ENCODE measurements at regions not wholly inside any gene's neighbourhood (a gene's known extent, or its start where the extent isn't known, plus 50 kb on each side); places are given as distances from the start of the nearest gene placed in this dataset.

DNA sequence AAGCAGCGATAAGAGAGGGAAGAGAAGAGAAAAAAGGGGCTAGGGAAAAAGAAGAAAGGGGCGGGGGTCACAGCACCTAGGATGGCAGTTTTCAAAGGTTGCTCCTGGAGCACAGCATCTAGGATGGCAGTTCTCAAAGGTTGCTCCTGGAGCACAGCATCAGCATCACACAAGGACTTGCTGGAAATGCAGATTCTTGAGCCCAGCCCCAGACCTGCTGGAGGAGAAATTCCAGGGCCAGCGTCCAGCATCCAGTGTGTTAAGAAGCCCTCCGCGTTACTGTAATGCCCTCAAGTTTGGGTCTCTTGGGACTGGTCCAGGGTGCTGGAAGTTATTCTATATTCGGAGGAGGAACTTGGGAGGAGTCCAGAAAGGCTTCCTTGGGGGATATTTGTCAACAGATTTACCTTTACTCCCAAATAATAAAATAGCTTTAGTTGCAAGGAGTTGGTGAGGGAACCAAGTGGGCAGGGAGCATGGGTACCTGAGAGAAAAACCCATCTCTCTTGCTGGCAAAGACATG is 519.4 kb downstream of the SHQ1 start:
- no peak overlapping the region for H3K4me3 ChIP-seq (ENCODE audit: low read depth, low read length)
- no peak for DNase-seq (ENCODE audit: low read depth)

GRCh38 chr3:72327008-72327407 is 521.2 kb downstream of the SHQ1 start:
- no peak for DNase-seq (ENCODE audit: low read depth)
- H3K4me3 ChIP-seq (ENCODE audit: low read depth, low read length) = no peak overlapping the region

DNA sequence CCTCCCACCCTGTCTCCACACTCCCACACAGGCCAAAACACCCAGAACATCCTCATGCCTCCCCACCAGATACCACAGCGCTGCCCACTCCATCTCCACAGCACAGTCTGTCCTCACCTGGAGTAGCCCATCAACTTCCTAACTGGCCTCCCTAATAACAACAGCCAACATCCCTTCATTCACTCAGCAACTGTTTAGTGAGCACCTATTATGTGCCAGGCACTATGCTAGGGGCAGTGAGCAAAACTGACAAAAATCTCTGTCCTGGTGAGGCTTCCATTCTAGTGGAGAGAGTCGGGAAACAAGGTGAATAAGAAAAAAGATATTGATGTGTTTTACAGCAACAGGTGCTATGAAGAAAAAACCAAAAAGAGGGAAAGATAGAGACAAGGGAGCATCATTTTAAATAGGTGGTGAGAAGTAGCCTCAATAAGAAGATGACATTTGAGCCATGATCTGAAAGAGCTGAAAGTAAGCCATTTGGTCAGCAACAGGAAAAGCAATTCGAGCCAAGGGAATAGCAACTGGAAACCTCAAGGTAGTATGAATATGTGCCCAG is 523.9 kb downstream of the SHQ1 start:
- H3K4me3 ChIP-seq (ENCODE audit: low read depth, low read length) = no peak overlapping the region
- DNase-seq (ENCODE audit: low read depth) = no peak

- H3K4me3 ChIP-seq (ENCODE audit: low read depth, low read length) = no peak overlapping the region
- DNase-seq (ENCODE audit: low read depth) = no peak
Measured at GRCh38 chr3:72323773-72324172, 524.5 kb downstream of the SHQ1 start.

GRCh38 chr3:72322264-72322976 is 525.8 kb downstream of the SHQ1 start:
- no peak overlapping the region for H3K4me3 ChIP-seq (ENCODE audit: low read depth, low read length)

DNA sequence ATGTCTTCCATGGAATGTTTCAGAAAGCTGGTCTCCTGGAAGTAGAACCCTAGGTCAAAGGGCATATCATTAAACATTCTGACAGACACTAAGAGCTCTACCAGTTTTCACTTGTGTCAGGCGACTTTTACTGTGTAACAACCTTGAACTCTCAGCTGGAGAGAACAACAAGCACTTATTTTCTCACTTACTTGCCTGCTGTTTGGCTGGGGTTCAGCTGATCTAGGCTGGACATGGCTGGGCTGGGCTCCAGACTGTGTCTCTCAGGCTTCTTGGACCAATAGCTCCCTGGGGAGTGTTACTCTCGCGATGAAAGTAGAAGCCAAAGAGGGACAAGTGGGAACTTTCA is 527.3 kb downstream of the SHQ1 start:
- DNase-seq (ENCODE audit: low read depth) = no peak
- H3K4me3 ChIP-seq (ENCODE audit: low read depth, low read length) = no peak overlapping the region

More at GRCh38 chr3:72322264-72322976, 525.8 kb downstream of the SHQ1 start:
- DNase-seq (ENCODE audit: low read depth) = no peak

- no peak overlapping the region for H3K4me3 ChIP-seq (ENCODE audit: low read depth, low read length)
- no peak for DNase-seq (ENCODE audit: low read depth)
Measured at GRCh38 chr3:72320095-72320954, 527.9 kb downstream of the SHQ1 start.

DNA sequence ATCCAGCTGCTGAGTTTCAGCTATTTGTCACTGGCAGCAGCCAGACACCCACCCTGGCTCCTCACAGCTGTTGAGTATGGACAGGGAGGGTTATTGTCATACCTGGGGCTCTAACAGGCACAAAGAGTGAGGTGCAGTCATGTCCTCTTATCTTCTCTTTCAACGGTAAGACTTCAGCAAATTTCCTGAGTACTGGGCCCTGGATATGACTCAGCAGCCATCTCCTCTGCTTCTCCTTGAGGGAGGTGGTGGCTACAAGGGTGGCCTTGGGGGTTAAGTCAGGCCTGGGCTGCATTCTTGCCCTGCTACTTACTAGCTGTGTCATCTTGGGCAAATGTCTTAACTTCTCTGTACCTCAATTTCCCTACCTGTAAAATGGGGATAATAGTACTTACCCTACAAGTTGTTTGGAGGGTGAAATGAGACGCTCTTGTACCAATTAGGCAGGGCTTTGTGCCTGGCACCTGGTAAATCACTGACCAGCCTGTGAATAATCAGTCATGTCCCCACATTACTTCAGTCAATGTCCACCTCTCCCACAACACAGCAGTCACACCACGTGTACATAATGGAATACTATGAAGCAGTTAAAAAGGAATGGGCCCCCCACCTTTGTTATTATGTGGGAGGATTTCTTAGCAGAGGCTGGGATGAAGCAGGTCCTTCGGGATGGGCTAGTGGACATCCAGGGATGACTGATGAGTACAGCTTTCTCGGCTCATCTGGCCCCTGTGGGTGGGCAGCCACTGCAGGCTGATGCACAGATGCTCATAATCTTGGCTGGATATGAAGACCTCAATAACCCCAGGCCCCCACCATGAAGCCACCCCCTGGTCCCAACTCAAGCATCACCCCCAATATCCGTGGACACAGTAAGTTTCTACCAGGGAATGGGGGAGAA is 528.8 kb downstream of the SHQ1 start:
- no peak overlapping the region for H3K4me3 ChIP-seq (ENCODE audit: low read depth, low read length)

DNA sequence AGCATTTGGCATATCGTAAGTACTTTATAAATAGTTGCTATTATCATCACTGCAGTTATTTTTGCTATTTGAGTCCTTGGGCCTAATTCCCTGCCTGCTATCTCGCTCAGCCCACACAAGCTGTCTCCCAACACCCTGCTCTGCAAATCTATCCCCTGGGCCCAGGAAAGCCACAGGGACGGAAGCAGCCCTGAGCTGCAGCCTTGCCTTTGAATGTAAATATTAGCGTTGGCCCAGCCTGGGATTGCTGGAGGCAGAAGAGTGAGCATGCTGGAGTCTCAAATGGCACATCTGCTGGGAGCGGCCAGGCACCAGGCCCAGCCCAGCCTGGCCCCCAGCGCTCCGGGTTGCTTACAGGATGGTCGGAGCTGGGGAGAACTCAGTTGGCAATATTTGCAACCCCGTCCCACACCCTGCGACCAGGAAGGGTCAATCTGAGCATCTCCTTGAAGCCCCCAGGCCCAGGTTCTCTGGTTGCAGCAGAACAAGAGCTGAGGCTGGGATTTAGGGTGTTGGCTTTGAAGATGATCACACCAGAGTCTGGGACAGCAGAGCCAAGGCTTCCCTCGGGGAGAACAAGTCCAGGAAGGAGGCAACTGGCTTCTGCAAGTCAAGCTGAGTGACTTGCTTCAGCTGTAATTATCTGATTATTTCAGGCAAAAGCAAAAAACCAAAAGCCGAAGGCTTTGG is 529.6 kb downstream of the SHQ1 start:
- H3K4me3 ChIP-seq (ENCODE audit: low read depth, low read length) = no peak overlapping the region
- no peak for DNase-seq (ENCODE audit: low read depth)

More for the DNA sequence above, 528.8 kb downstream of the SHQ1 start:
- no peak for DNase-seq (ENCODE audit: low read depth)

GRCh38 chr3:72317491-72317890 is 530.8 kb downstream of the SHQ1 start:
- no peak overlapping the region for H3K4me3 ChIP-seq (ENCODE audit: low read depth, low read length)
- DNase-seq (ENCODE audit: low read depth) = no peak

- DNase-seq (ENCODE audit: low read depth) = no peak
- H3K4me3 ChIP-seq (ENCODE audit: low read depth, low read length) = no peak overlapping the region
Measured at GRCh38 chr3:72316501-72317279, 531.6 kb downstream of the SHQ1 start.

- no peak overlapping the region for H3K4me3 ChIP-seq (ENCODE audit: low read depth, low read length)
- DNase-seq (ENCODE audit: low read depth) = no peak
Measured at GRCh38 chr3:72313308-72313707, 528.4 kb upstream of the PROK2 start.

DNA sequence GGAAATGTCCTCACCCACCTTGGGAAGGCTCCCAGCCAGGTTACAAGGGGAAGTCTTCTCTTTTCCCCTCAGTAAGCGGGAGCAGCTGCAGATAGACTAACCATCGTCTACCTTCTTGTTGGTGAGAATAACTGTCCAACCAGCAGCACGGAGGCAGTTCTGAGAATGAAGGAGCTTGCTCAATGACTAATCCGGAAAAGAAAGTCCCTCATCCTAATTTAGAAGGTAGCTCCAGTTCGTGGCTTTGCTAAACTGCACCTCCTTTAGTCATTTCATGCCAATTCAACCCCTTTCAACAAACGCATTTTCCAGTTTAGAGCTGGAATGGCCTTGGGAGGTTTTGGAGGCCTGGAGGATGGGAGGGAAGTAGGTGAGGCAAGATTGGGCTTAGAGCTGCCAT is 527.4 kb upstream of the PROK2 start:
- no peak for DNase-seq (ENCODE audit: low read depth)
- no peak overlapping the region for H3K4me3 ChIP-seq (ENCODE audit: low read depth, low read length)

- no peak overlapping the region for H3K4me3 ChIP-seq (ENCODE audit: low read depth, low read length)
- no peak for DNase-seq (ENCODE audit: low read depth)
Measured at GRCh38 chr3:72311425-72311824, 526.5 kb upstream of the PROK2 start.

DNA sequence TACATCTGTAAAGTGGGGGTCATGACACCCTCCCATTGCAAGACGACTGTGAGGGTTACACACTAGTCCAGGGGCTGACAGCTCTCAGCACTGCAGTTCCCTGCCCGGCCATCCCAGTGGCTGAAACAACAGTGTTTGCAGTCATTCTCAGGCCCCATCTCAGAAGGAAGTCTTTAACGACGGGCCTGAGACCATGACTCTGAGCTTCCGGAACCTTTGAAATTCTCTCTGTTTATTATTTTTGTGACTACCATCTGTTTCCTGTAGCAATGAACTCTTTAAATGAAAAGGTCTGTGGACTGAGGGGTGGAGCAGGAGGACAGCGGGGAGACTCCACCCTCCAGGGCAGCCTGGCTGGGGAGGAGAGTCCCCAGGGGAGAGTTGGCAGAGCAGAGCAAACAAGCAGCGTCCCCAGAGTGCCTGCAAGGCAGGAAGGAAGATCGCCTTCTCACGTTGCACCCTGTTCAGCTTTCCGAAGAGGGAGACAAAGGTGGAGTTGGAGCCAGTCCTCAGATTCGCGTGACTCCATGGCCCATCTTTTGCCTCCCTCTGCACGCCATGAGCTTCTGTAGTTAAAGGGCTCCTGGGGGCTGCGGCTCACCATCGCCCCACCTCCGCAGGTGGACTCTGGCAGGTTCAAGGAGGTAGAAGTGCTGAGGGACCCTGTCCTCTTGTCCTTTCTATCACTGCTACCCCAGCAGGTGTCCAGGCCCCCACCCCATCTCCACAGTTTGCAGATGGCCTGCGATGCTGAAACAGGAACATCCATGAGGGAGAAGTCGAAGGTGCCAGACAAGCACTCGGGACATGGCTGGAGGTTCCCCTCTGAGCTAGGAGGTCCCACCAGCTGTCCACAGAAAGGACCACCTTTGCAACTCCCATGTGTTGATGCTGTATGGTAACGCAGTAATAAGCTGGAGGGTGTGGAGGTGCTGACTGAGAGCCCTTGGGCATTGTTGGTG is 525.8 kb upstream of the PROK2 start:
- no peak overlapping the region for H3K4me3 ChIP-seq (ENCODE audit: low read depth, low read length)
- peak; percentile 25 for DNase-seq (ENCODE audit: low read depth)

GRCh38 chr3:72309661-72310418 is 524.9 kb upstream of the PROK2 start:
- no peak overlapping the region for H3K4me3 ChIP-seq (ENCODE audit: low read depth, low read length)
- no peak for DNase-seq (ENCODE audit: low read depth)
